Activated naive CD8-positive, alpha-beta T cell treated with anti-CD3 and anti-CD28 coated beads, Interleukin-2, amount 10 ng/mL, durations not matched to agents 7 days and 5 days (primary cell): ENCODE measurements at regions not wholly inside any gene's neighbourhood (a gene's known extent, or its start where the extent isn't known, plus 50 kb on each side); places are given as distances from the start of the nearest gene placed in this dataset.

Source experiments
- ATAC-seq: fragments of 150-1000 bp; cut with Tn5 transposase; one replicate; pipeline ENCODE4 v1.10.0; 2021; ENCODE audit warnings: low read depth, moderate library complexity
- POLR2A ChIA-PET: fragments of 350-600 bp; sonication (Branson Sonifier 250); formaldehyde crosslinking; loops from one replicate; lab custom pipeline; 2021; ENCODE audit warnings: antibody characterized with exemption; lab: Charles Lee
- DNase-seq: peaks from one replicate; pipeline ENCODE4 v3.0.0; 2021
- H3K27ac Mint-ChIP-seq: one replicate; pipeline ENCODE4 v1.8.0; 2022; ENCODE audit warnings: mild to moderate bottlenecking, mixed read lengths
- H3K27me3 Mint-ChIP-seq: one replicate; pipeline ENCODE4 v1.8.0; 2022; ENCODE audit warnings: mild to moderate bottlenecking, moderate library complexity, mixed read lengths
- H3K36me3 Mint-ChIP-seq: one replicate; pipeline ENCODE4 v1.8.0; 2021; ENCODE audit warnings: mild to moderate bottlenecking, mixed read lengths
- H3K4me1 Mint-ChIP-seq: one replicate; pipeline ENCODE4 v1.8.0; 2021; ENCODE audit warnings: mixed read lengths
- H3K4me3 Mint-ChIP-seq: one replicate; pipeline ENCODE4 v1.8.0; 2022; ENCODE audit warnings: mild to moderate bottlenecking, moderate library complexity, mixed read lengths
- H3K9me3 Mint-ChIP-seq: one replicate; pipeline ENCODE4 v1.8.0; 2021; ENCODE audit warnings: mixed read lengths

GRCh38 chr1:68620571-68620970 is 123.7 kb upstream of the DEPDC1 start:
- Mint-ChIP-seq H3K27me3 (no peaks in the 10 kb centered on the region), H3K36me3 (no peaks in the 10 kb centered on the region), H3K4me3 (no peak overlapping the region), H3K27ac (no peak overlapping the region), H3K4me1 (no peaks in the 10 kb centered on the region), H3K9me3 (peaks cover 8% of the 10 kb centered on the region)
- no peak for DNase-seq
- POLR2A ChIA-PET = no interaction called here
- no peak for ATAC-seq

GRCh38 chr1:68623700-68624099 is 126.8 kb upstream of the DEPDC1 start:
- no peaks in the 10 kb centered on the region for H3K36me3 Mint-ChIP-seq
- H3K4me3 Mint-ChIP-seq = no peak overlapping the region
- ATAC-seq = no peak
- no peaks in the 10 kb centered on the region for H3K27me3 Mint-ChIP-seq
- POLR2A ChIA-PET = no interaction called here
- peaks cover 5% of the 10 kb centered on the region for H3K9me3 Mint-ChIP-seq
- H3K27ac Mint-ChIP-seq = no peak overlapping the region
- DNase-seq = no peak
- no peaks in the 10 kb centered on the region for H3K4me1 Mint-ChIP-seq

- Mint-ChIP-seq H3K27ac (no peak overlapping the region), H3K36me3 (no peaks in the 10 kb centered on the region), H3K9me3 (peaks cover 4% of the 10 kb centered on the region), H3K4me3 (no peak overlapping the region), H3K27me3 (no peaks in the 10 kb centered on the region), H3K4me1 (no peaks in the 10 kb centered on the region)
- POLR2A ChIA-PET = no interaction called here
- DNase-seq (no peak), ATAC-seq (no peak)
These were observed 127.4 kb upstream of the DEPDC1 start for GRCh38 chr1:68624233-68624632.

- Mint-ChIP-seq H3K27me3 (no peaks in the 10 kb centered on the region), H3K9me3 (peaks cover 4% of the 10 kb centered on the region), H3K4me1 (no peaks in the 10 kb centered on the region), H3K36me3 (no peaks in the 10 kb centered on the region), H3K4me3 (no peak overlapping the region), H3K27ac (no peak overlapping the region)
- ATAC-seq = no peak
- POLR2A ChIA-PET = no interaction called here
- DNase-seq = no peak
These were observed 128.7 kb upstream of the DEPDC1 start for GRCh38 chr1:68625624-68626023.

- ATAC-seq = no peak
- Mint-ChIP-seq H3K36me3 (no peaks in the 10 kb centered on the region), H3K27me3 (no peaks in the 10 kb centered on the region), H3K9me3 (no peaks in the 10 kb centered on the region), H3K27ac (no peak overlapping the region), H3K4me3 (no peak overlapping the region), H3K4me1 (no peaks in the 10 kb centered on the region)
- no peak for DNase-seq
- POLR2A ChIA-PET = no interaction called here
These were observed 136.4 kb upstream of the DEPDC1 start for GRCh38 chr1:68633141-68633919.

- no peak for ATAC-seq
These were observed 147.6 kb upstream of the DEPDC1 start for GRCh38 chr1:68644504-68644903.

GRCh38 chr1:68651115-68651514 is 154.2 kb upstream of the DEPDC1 start:
- no peak overlapping the region for H3K27ac Mint-ChIP-seq
- no peaks in the 10 kb centered on the region for H3K36me3 Mint-ChIP-seq
- H3K27me3 Mint-ChIP-seq = no peaks in the 10 kb centered on the region
- POLR2A ChIA-PET = no interaction called here
- DNase-seq (no peak), ATAC-seq (no peak)
- H3K4me3 Mint-ChIP-seq = no peak overlapping the region
- no peaks in the 10 kb centered on the region for H3K9me3 Mint-ChIP-seq
- no peaks in the 10 kb centered on the region for H3K4me1 Mint-ChIP-seq

More at GRCh38 chr1:68644504-68644903, 147.6 kb upstream of the DEPDC1 start:
- no peaks in the 10 kb centered on the region for H3K9me3 Mint-ChIP-seq
- H3K36me3 Mint-ChIP-seq = no peaks in the 10 kb centered on the region
- no peaks in the 10 kb centered on the region for H3K4me1 Mint-ChIP-seq
- H3K27ac Mint-ChIP-seq = no peak overlapping the region
- no peak overlapping the region for H3K4me3 Mint-ChIP-seq
- DNase-seq = no peak
- H3K27me3 Mint-ChIP-seq = no peaks in the 10 kb centered on the region
- POLR2A ChIA-PET = no interaction called here

GRCh38 chr1:68653882-68654281 is 157.0 kb upstream of the DEPDC1 start:
- DNase-seq = no peak
- Mint-ChIP-seq H3K36me3 (no peaks in the 10 kb centered on the region), H3K4me1 (no peaks in the 10 kb centered on the region), H3K27ac (no peak overlapping the region), H3K9me3 (no peaks in the 10 kb centered on the region), H3K27me3 (no peaks in the 10 kb centered on the region), H3K4me3 (no peak overlapping the region)
- ATAC-seq = no peak
- POLR2A ChIA-PET = no interaction called here

- H3K27me3 Mint-ChIP-seq = no peaks in the 10 kb centered on the region
- H3K9me3 Mint-ChIP-seq = no peaks in the 10 kb centered on the region
- H3K36me3 Mint-ChIP-seq = no peaks in the 10 kb centered on the region
- POLR2A ChIA-PET = no interaction called here
- ATAC-seq (no peak), DNase-seq (no peak)
- no peaks in the 10 kb centered on the region for H3K4me1 Mint-ChIP-seq
- H3K4me3 Mint-ChIP-seq = no peak overlapping the region
- H3K27ac Mint-ChIP-seq = no peak overlapping the region
These were observed 176.9 kb upstream of the DEPDC1 start for GRCh38 chr1:68673771-68674170.

GRCh38 chr1:68675336-68675735 is 178.5 kb upstream of the DEPDC1 start:
- DNase-seq = no peak

GRCh38 chr1:68677684-68678351 is 180.9 kb upstream of the DEPDC1 start:
- DNase-seq (no peak), ATAC-seq (no peak)
- Mint-ChIP-seq H3K36me3 (no peaks in the 10 kb centered on the region), H3K9me3 (peaks cover 2% of the 10 kb centered on the region), H3K4me3 (no peak overlapping the region), H3K27ac (no peak overlapping the region), H3K27me3 (no peaks in the 10 kb centered on the region), H3K4me1 (no peaks in the 10 kb centered on the region)
- POLR2A ChIA-PET = no interaction called here

More at GRCh38 chr1:68675336-68675735, 178.5 kb upstream of the DEPDC1 start:
- Mint-ChIP-seq H3K27me3 (no peaks in the 10 kb centered on the region), H3K36me3 (no peaks in the 10 kb centered on the region), H3K9me3 (no peaks in the 10 kb centered on the region), H3K4me1 (no peaks in the 10 kb centered on the region), H3K4me3 (no peak overlapping the region), H3K27ac (no peak overlapping the region)
- POLR2A ChIA-PET = no interaction called here
- no peak for ATAC-seq

- no peak for DNase-seq
- H3K9me3 Mint-ChIP-seq = no peaks in the 10 kb centered on the region
- H3K4me3 Mint-ChIP-seq = no peak overlapping the region
- H3K4me1 Mint-ChIP-seq = no peaks in the 10 kb centered on the region
- no peaks in the 10 kb centered on the region for H3K27me3 Mint-ChIP-seq
- ATAC-seq = no peak
- no peak overlapping the region for H3K27ac Mint-ChIP-seq
- POLR2A ChIA-PET = no interaction called here
- no peaks in the 10 kb centered on the region for H3K36me3 Mint-ChIP-seq
These were observed 199.3 kb upstream of the DEPDC1 start for GRCh38 chr1:68696221-68696620.

GRCh38 chr1:68703921-68704354 is 207.1 kb upstream of the DEPDC1 start:
- Mint-ChIP-seq H3K9me3 (peaks cover 5% of the 10 kb centered on the region), H3K27ac (no peak overlapping the region), H3K27me3 (no peaks in the 10 kb centered on the region), H3K4me3 (no peak overlapping the region), H3K4me1 (no peaks in the 10 kb centered on the region), H3K36me3 (no peaks in the 10 kb centered on the region)
- no peak for ATAC-seq
- POLR2A ChIA-PET = no interaction called here
- no peak for DNase-seq

- H3K9me3 Mint-ChIP-seq = peaks cover 9% of the 10 kb centered on the region
- H3K4me1 Mint-ChIP-seq = no peaks in the 10 kb centered on the region
- DNase-seq (no peak), ATAC-seq (no peak)
- H3K4me3 Mint-ChIP-seq = no peak overlapping the region
- POLR2A ChIA-PET = no interaction called here
- H3K27ac Mint-ChIP-seq = no peak overlapping the region
- no peaks in the 10 kb centered on the region for H3K27me3 Mint-ChIP-seq
- no peaks in the 10 kb centered on the region for H3K36me3 Mint-ChIP-seq
These were observed 208.0 kb upstream of the DEPDC1 start for GRCh38 chr1:68704800-68705443.
